Neural progenitor cell (in vitro differentiated cells): ENCODE measurements at regions not wholly inside any gene's neighbourhood (a gene's known extent, or its start where the extent isn't known, plus 50 kb on each side); places are given as distances from the start of the nearest gene placed in this dataset.

ENCODE experiments used
- DNase-seq: peaks from one replicate; pipeline ENCODE4 v3.0.0-alpha.2; 2016; ENCODE audit warnings: low spot score
- H2AFZ ChIP-seq: fragments of 200-600 bp; sonication (generic); replicated peaks from 2 replicates; pipeline ENCODE4 v1.6.1; 2016; ENCODE audit warnings: antibody characterized with exemption
- H3F3A ChIP-seq: fragments of 200-600 bp; sonication (generic); 2 replicates; pipeline ENCODE4 v1.6.1; 2016; ENCODE audit warnings: antibody characterized with exemption, low read depth
- H3K27ac ChIP-seq: fragments of 200-600 bp; sonication (generic); 2 replicates; pipeline ENCODE4 v1.5.1; 2016; ENCODE audit warnings: mild to moderate bottlenecking
- H3K27me3 ChIP-seq: fragments of 200-600 bp; sonication (generic); 2 replicates; pipeline ENCODE4 v1.6.1; 2016; ENCODE audit warnings: mild to moderate bottlenecking, moderate library complexity
- H3K36me3 ChIP-seq: fragments of 200-600 bp; sonication (generic); 2 replicates; pipeline ENCODE4 v1.5.1; 2016
- H3K4me1 ChIP-seq: fragments of 200-600 bp; sonication (generic); 2 replicates; pipeline ENCODE4 v1.6.1; 2016; ENCODE audit warnings: mixed run types
- H3K4me2 ChIP-seq: fragments of 200-600 bp; sonication (generic); 2 replicates; pipeline ENCODE4 v1.6.1; 2016
- H3K4me3 ChIP-seq: fragments of 200-600 bp; sonication (generic); 2 replicates; pipeline ENCODE4 v1.5.1; 2016
- H3K79me2 ChIP-seq: fragments of 200-600 bp; sonication (generic); 2 replicates; pipeline ENCODE4 v1.6.1; 2016; ENCODE audit warnings: low read depth
- H3K9ac ChIP-seq: fragments of 200-600 bp; sonication (generic); 2 replicates; pipeline ENCODE4 v1.6.1; 2016
- H3K9me3 ChIP-seq: fragments of 200-600 bp; sonication (generic); 2 replicates; pipeline ENCODE4 v1.5.1; 2016; ENCODE audit warnings: low read depth
- H4K20me1 ChIP-seq: fragments of 200-600 bp; sonication (generic); 2 replicates; pipeline ENCODE4 v1.6.1; 2016; ENCODE audit warnings: low read depth
- H3K27ac Mint-ChIP-seq: 3 replicates; pipeline ENCODE4 v1.8.0; 2021; ENCODE audit warnings: mixed read lengths
- H3K27me3 Mint-ChIP-seq: 2 replicates; pipeline ENCODE4 v1.8.0; 2022; ENCODE audit warnings: low read depth, mild to moderate bottlenecking, inconsistent platforms, moderate library complexity, mixed read lengths; ENCODE audit not compliant: insufficient read depth
- H3K36me3 Mint-ChIP-seq: 3 replicates; pipeline ENCODE4 v1.8.0; 2021; ENCODE audit warnings: mixed read lengths
- H3K4me1 Mint-ChIP-seq: 3 replicates; pipeline ENCODE4 v1.8.0; 2021; ENCODE audit warnings: mixed read lengths
- H3K4me3 Mint-ChIP-seq: 3 replicates; pipeline ENCODE4 v1.8.0; 2021; ENCODE audit warnings: mild to moderate bottlenecking, moderate library complexity, mixed read lengths
- H3K9me3 Mint-ChIP-seq: 3 replicates; pipeline ENCODE4 v1.8.0; 2020; ENCODE audit warnings: mixed read lengths
- EZH2 ChIP-seq: fragments of 200-600 bp; sonication (generic); IDR thresholded peaks from 2 replicates; pipeline ENCODE4 v1.6.1; 2017; ENCODE audit warnings: antibody characterized with exemption, mild to moderate bottlenecking, moderate library complexity
- EZH2phosphoT487 ChIP-seq: fragments of 200-600 bp; sonication (generic); IDR thresholded peaks from 2 replicates; pipeline ENCODE4 v1.6.1; 2017; ENCODE audit warnings: antibody characterized with exemption
- TF ChIP-seq, protein P1 (sequence below): fragments of 200-600 bp; sonication (generic); IDR thresholded peaks from 2 replicates; pipeline ENCODE4 v1.5.1; 2017; ENCODE audit warnings: antibody characterized with exemption, mild to moderate bottlenecking

DNA sequence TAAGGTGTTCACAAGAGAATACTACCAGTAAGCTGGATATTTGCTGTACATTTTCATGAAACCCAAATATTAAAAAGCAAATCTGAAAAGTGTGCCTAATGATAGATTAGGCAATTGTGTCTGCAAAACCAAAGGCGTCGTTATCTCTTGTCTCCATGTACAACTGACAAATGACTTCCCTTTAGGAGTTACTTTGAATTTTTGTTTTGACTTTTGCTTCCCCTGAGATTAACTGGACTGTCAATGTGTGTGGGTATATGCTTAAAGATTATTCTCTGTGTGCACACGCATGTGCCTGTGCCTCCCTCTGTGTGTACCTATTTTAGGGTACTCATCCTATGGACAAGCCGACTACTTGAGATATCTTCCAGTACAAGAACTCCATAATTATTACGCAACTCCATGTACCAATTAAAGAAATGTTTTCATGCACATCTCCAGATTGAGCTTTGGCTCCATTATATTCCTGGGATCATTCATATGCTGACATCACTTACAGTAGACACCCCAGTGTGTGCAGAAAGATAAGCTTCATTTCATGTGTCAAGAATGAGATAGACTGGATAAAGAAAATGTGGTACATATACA lies 431.2 kb upstream of the ADAMTS9 start:
- Histone ChIP-seq H4K20me1 (no peaks in the 10 kb centered on the region), H3K79me2 (no peaks in the 10 kb centered on the region), H3F3A (no peaks in the 10 kb centered on the region), H3K4me2 (no peak overlapping the region), H3K27ac (no peak overlapping the region), H3K27me3 (no peaks in the 10 kb centered on the region), H3K36me3 (no peaks in the 10 kb centered on the region), H2AFZ (no peak overlapping the region), H3K9ac (no peak overlapping the region), H3K9me3 (peaks cover 2% of the 10 kb centered on the region), H3K4me3 (no peak overlapping the region), H3K4me1 (no peaks in the 10 kb centered on the region)
- no peak for DNase-seq
- no peaks in the 10 kb centered on the region for H3K36me3 Mint-ChIP-seq
- H3K4me1 Mint-ChIP-seq: no peaks in the 10 kb centered on the region
- TF ChIP-seq EZH2phosphoT487: no peak
- TF ChIP-seq, protein P1, sequence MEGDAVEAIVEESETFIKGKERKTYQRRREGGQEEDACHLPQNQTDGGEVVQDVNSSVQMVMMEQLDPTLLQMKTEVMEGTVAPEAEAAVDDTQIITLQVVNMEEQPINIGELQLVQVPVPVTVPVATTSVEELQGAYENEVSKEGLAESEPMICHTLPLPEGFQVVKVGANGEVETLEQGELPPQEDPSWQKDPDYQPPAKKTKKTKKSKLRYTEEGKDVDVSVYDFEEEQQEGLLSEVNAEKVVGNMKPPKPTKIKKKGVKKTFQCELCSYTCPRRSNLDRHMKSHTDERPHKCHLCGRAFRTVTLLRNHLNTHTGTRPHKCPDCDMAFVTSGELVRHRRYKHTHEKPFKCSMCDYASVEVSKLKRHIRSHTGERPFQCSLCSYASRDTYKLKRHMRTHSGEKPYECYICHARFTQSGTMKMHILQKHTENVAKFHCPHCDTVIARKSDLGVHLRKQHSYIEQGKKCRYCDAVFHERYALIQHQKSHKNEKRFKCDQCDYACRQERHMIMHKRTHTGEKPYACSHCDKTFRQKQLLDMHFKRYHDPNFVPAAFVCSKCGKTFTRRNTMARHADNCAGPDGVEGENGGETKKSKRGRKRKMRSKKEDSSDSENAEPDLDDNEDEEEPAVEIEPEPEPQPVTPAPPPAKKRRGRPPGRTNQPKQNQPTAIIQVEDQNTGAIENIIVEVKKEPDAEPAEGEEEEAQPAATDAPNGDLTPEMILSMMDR: no peak
- H3K27ac Mint-ChIP-seq: no peak overlapping the region
- H3K4me3 Mint-ChIP-seq: no peak overlapping the region
- peaks cover 22% of the 10 kb centered on the region for H3K9me3 Mint-ChIP-seq
- H3K27me3 Mint-ChIP-seq: peaks cover 3% of the 10 kb centered on the region

DNA sequence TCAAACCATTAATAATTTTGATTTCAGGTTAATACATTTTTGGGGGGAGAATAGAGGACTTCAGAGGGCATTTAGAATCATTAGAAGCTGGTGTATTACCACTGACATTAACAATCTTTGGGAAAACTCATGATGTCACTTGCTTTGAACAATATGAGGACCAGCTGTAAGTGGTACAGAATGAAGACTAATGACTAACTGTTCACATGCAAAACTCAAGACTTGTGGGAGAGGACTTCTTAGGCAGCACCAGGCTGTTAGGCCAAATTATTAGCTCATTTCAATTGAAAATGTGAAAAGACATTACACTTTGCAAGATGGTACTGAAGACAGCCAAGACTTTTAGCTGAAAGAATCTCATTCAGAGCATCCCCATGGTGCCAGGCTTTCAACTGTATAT lies 426.2 kb upstream of the ADAMTS9 start:
- no peaks in the 10 kb centered on the region for H3F3A ChIP-seq
- H3K9me3 Mint-ChIP-seq: peaks cover 4% of the 10 kb centered on the region
- no peak overlapping the region for H3K27ac Mint-ChIP-seq

DNA sequence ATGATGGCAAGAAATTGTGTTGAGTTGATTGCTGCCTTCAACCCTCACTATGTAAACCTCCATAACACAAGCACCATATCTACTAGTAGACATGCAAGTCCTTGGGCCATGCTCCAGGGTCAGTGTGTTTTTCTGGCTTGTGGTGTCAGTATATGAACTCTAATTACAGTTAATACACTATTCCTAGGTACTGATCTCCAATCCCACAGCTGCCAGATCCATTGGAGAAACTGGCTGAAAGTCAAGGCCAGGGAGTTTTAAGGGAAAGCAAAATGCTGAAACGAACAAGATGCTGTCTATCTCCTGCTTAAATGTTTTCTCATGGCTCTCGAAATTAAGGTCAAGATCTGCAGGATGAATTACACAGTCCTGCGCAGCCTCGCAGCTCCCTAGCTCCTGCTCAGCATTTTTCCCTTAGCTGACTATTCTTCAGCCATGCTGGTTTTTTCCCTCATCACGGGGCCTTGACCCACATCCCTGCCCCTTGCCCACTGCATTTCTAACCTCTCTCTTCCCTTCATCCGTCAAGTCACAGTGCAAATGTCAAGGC lies 425.0 kb upstream of the ADAMTS9 start:
- peaks cover 3% of the 10 kb centered on the region for H3K27me3 Mint-ChIP-seq
- H2AFZ ChIP-seq: no peak overlapping the region
- H3K27ac Mint-ChIP-seq: no peak overlapping the region
- no peak overlapping the region for H3K27ac ChIP-seq
- TF ChIP-seq EZH2 (no peak), EZH2phosphoT487 (no peak)
- TF ChIP-seq, protein P1: no peak
- no peaks in the 10 kb centered on the region for H3K4me1 Mint-ChIP-seq
- H3F3A ChIP-seq: no peaks in the 10 kb centered on the region
- H3K4me2 ChIP-seq: no peak overlapping the region
- H3K9ac ChIP-seq: no peak overlapping the region
- no peaks in the 10 kb centered on the region for H3K36me3 Mint-ChIP-seq
- peaks cover 3% of the 10 kb centered on the region for H3K9me3 Mint-ChIP-seq
- no peaks in the 10 kb centered on the region for H3K36me3 ChIP-seq
- no peaks in the 10 kb centered on the region for H4K20me1 ChIP-seq
- H3K4me3 Mint-ChIP-seq: no peak overlapping the region
- no peak overlapping the region for H3K4me3 ChIP-seq
- H3K27me3 ChIP-seq: no peaks in the 10 kb centered on the region
- H3K9me3 ChIP-seq: no peaks in the 10 kb centered on the region
- no peak for DNase-seq
- H3K4me1 ChIP-seq: no peaks in the 10 kb centered on the region
- H3K79me2 ChIP-seq: no peaks in the 10 kb centered on the region

More for the DNA sequence above, 426.2 kb upstream of the ADAMTS9 start:
- Histone ChIP-seq H2AFZ (no peak overlapping the region), H3K27me3 (no peaks in the 10 kb centered on the region), H3K79me2 (no peaks in the 10 kb centered on the region), H3K36me3 (no peaks in the 10 kb centered on the region), H3K27ac (no peak overlapping the region), H4K20me1 (no peaks in the 10 kb centered on the region), H3K4me3 (no peak overlapping the region), H3K4me1 (no peaks in the 10 kb centered on the region), H3K9me3 (no peaks in the 10 kb centered on the region), H3K9ac (no peak overlapping the region), H3K4me2 (no peak overlapping the region)
- TF ChIP-seq EZH2 (no peak), EZH2phosphoT487 (no peak)
- Mint-ChIP-seq H3K4me1 (no peaks in the 10 kb centered on the region), H3K4me3 (no peak overlapping the region), H3K27me3 (peaks cover 3% of the 10 kb centered on the region), H3K36me3 (no peaks in the 10 kb centered on the region)
- no peak for DNase-seq

DNA sequence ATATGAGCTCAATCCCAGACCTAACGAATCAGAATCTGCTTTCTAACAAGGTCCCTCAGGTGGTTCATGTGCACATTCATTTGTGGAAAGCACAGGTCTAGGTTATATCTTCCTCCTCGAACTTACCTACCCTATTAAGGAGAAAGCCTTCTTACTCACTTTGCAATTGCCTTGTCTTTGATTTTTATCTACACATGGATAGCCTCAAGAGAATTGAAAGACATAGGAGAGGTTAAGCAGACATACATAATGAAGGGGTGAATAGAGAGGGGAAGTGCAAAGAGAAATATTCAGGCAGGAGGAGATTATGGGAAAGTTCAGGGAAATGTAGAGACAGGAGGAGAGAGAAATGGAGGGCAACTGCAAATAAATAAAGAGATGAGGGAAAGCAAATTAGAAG lies 422.9 kb upstream of the ADAMTS9 start:
- Mint-ChIP-seq H3K4me1 (no peaks in the 10 kb centered on the region), H3K36me3 (no peaks in the 10 kb centered on the region), H3K4me3 (no peak overlapping the region), H3K27ac (peak overlapping the region; percentile 1), H3K9me3 (no peaks in the 10 kb centered on the region), H3K27me3 (no peaks in the 10 kb centered on the region)
- Histone ChIP-seq H3K36me3 (no peaks in the 10 kb centered on the region), H3K4me3 (no peak overlapping the region), H3K4me1 (no peaks in the 10 kb centered on the region), H3K79me2 (no peaks in the 10 kb centered on the region), H2AFZ (peak overlapping the region; percentile 11), H3F3A (no peaks in the 10 kb centered on the region), H3K4me2 (no peak overlapping the region), H3K27me3 (no peaks in the 10 kb centered on the region), H3K27ac (no peak overlapping the region), H3K9me3 (no peaks in the 10 kb centered on the region), H4K20me1 (no peaks in the 10 kb centered on the region), H3K9ac (no peak overlapping the region)
- TF ChIP-seq, protein P1: no peak
- TF ChIP-seq EZH2phosphoT487 (no peak), EZH2 (no peak)
- DNase-seq: no peak
